ENCODE measurements at regions not wholly inside any gene's neighbourhood (a gene's known extent, or its start where the extent isn't known, plus 50 kb on each side); places are given as distances from the start of the nearest gene placed in this dataset.

GRCh38 chr7:68143345-68143744, 1146.7 kb downstream of the TYW1 start:
- TF ChIP-seq POLR2A (IDR thresholded peaks at IDR 0.05) (no peak), CTCF (IDR thresholded peaks at IDR 0.05) (no peak), EP300 (IDR thresholded peaks at IDR 0.05) (no peak)
- Histone ChIP-seq H3K27me3 (no peaks in the 10 kb centered on the region), H3K4me1 (ENCODE audit: insufficient read depth) (peaks cover 1% of the 10 kb centered on the region), H3K4me3 (no peak overlapping the region), H3K36me3 (no peaks in the 10 kb centered on the region), H3K27ac (no peak overlapping the region), H3K9me3 (peaks cover 0 to 10% of the 10 kb centered on the region in 2 donors)
- intact Hi-C loops (cut with DNase I) = no loop called here
- DNase-seq = no peak

GRCh38 chr7:68146983-68147382, 1150.3 kb downstream of the TYW1 start:
- DNase-seq = no peak
- no peaks in the 10 kb centered on the region for H3K27me3 ChIP-seq
- intact Hi-C loops (cut with DNase I) = no loop called here
- peaks cover 0 to 10% of the 10 kb centered on the region in 2 donors for H3K9me3 ChIP-seq
- no peaks in the 10 kb centered on the region for H3K4me1 ChIP-seq (ENCODE audit: insufficient read depth)
- WGBS, 3 donors = 50 to 57% (median 55%) methylated on average over 1 of the region's 1 CpG
- no peak overlapping the region for H3K27ac ChIP-seq
- no peak for TF ChIP-seq POLR2A (IDR thresholded peaks at IDR 0.05)
- TF ChIP-seq EP300 (IDR thresholded peaks at IDR 0.05) = no peak
- no peak for TF ChIP-seq CTCF (IDR thresholded peaks at IDR 0.05)
- no peaks in the 10 kb centered on the region for H3K36me3 ChIP-seq
- H3K4me3 ChIP-seq = no peak overlapping the region

GRCh38 chr7:68147614-68148238, 1151.1 kb downstream of the TYW1 start:
- H3K27ac ChIP-seq = no peak overlapping the region
- 50 to 81% (median 67%) methylated on average over 3 of the region's 3 CpGs for WGBS, 3 donors
- peaks cover 0 to 10% of the 10 kb centered on the region in 2 donors for H3K9me3 ChIP-seq
- no peaks in the 10 kb centered on the region for H3K36me3 ChIP-seq
- TF ChIP-seq CTCF (IDR thresholded peaks at IDR 0.05) (no peak), EP300 (IDR thresholded peaks at IDR 0.05) (no peak), POLR2A (IDR thresholded peaks at IDR 0.05) (no peak)
- H3K4me1 ChIP-seq (ENCODE audit: insufficient read depth) = no peaks in the 10 kb centered on the region
- DNase-seq = no peak
- H3K27me3 ChIP-seq = no peaks in the 10 kb centered on the region
- intact Hi-C loops (cut with DNase I) = no loop called here
- H3K4me3 ChIP-seq = no peak overlapping the region

- 66 to 76% (median 75%) methylated on average over 2 of the region's 2 CpGs for WGBS, 3 donors
- no peaks in the 10 kb centered on the region for H3K36me3 ChIP-seq
- no peak overlapping the region for H3K27ac ChIP-seq
- H3K4me1 ChIP-seq (ENCODE audit: insufficient read depth) = no peaks in the 10 kb centered on the region
- no peak for DNase-seq
- intact Hi-C loops (cut with DNase I) = no loop called here
- H3K4me3 ChIP-seq = no peak overlapping the region
- no peaks in the 10 kb centered on the region for H3K27me3 ChIP-seq
- no peak for TF ChIP-seq CTCF (IDR thresholded peaks at IDR 0.05)
- H3K9me3 ChIP-seq = peaks cover 0 to 5% of the 10 kb centered on the region in 2 donors
Measured at GRCh38 chr7:68148440-68148839, 1151.8 kb downstream of the TYW1 start.

Measured in ovary (tissue), 7 donors.